GM06990 (cell line): ENCODE measurements at regions not wholly inside any gene's neighbourhood (a gene's known extent, or its start where the extent isn't known, plus 50 kb on each side); places are given as distances from the start of the nearest gene placed in this dataset.

Source experiments
- DNase-seq: peaks from one replicate; pipeline ENCODE4 v3.0.0-alpha.2; 2011; ENCODE audit not compliant: insufficient read length; ENCODE audit errors: extremely low read depth
- H3K27me3 ChIP-seq: replicated peaks from 2 replicates; pipeline ENCODE4 v1.6.0; 2011; ENCODE audit warnings: low read length; ENCODE audit not compliant: control insufficient read depth, insufficient read depth
- H3K36me3 ChIP-seq: 2 replicates; pipeline ENCODE4 v1.5.1; 2011; ENCODE audit warnings: low read length; ENCODE audit not compliant: control insufficient read depth, insufficient read depth
- H3K4me3 ChIP-seq: replicated peaks from 2 replicates; pipeline ENCODE4 v1.5.1; 2011; ENCODE audit warnings: low read depth, mild to moderate bottlenecking, control low read depth, low read length
- TF ChIP-seq, protein P1 (sequence below): IDR thresholded peaks from 2 replicates; pipeline ENCODE4 v1.5.1; 2011; ENCODE audit warnings: low read length, control low read depth, mild to moderate bottlenecking, inconsistent platforms; ENCODE audit not compliant: insufficient read depth, poor library complexity, severe bottlenecking

DNA sequence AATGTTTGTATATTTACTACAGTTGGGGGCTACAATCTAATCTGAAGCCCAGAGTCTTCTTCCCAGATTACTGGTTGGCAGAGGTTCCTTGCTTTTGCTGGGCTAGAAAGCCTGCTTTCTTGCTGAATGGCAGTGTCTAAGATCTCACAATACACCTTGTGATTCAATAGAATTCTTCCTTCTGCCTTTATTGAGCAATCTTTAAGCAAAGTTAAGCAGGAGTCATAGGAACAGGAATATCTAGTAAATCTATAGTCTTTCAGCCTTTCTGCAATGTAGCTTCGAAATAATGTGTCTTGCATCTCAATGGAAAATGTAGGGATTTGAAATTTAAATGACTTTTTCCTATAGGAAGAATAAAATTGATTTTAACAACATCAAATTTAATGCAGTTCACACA, 346.1 kb downstream of the SLITRK1 start:
- H3K4me3 ChIP-seq = no peak overlapping the region
- no peak for DNase-seq
- no peaks in the 10 kb centered on the region for H3K36me3 ChIP-seq
- TF ChIP-seq, protein P1, sequence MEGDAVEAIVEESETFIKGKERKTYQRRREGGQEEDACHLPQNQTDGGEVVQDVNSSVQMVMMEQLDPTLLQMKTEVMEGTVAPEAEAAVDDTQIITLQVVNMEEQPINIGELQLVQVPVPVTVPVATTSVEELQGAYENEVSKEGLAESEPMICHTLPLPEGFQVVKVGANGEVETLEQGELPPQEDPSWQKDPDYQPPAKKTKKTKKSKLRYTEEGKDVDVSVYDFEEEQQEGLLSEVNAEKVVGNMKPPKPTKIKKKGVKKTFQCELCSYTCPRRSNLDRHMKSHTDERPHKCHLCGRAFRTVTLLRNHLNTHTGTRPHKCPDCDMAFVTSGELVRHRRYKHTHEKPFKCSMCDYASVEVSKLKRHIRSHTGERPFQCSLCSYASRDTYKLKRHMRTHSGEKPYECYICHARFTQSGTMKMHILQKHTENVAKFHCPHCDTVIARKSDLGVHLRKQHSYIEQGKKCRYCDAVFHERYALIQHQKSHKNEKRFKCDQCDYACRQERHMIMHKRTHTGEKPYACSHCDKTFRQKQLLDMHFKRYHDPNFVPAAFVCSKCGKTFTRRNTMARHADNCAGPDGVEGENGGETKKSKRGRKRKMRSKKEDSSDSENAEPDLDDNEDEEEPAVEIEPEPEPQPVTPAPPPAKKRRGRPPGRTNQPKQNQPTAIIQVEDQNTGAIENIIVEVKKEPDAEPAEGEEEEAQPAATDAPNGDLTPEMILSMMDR = no peak
- H3K27me3 ChIP-seq = no peaks in the 10 kb centered on the region

DNA sequence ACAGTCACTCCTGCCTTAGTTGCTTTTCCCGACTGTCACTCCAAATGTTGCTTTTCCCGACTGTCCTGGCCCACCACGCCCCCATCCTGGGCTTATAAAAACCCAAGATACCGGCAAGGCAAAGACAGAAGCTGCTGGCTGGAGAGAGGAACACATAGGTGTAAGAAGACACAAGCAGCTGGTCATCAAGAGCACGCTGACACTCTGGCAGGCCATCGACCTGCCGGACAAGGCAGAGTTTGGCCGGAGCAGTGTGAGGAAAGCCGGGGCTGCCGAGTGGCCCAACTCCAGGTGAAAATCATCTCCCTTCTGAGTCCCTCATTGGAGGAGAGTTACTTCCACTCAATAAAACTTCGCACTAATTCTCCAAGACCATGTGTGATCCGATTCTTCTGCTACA, 349.5 kb downstream of the SLITRK1 start:
- Histone ChIP-seq H3K36me3 (no peaks in the 10 kb centered on the region), H3K4me3 (no peak overlapping the region), H3K27me3 (no peaks in the 10 kb centered on the region)
- no peak for DNase-seq
- TF ChIP-seq, protein P1 = no peak

- Histone ChIP-seq H3K36me3 (no peaks in the 10 kb centered on the region), H3K27me3 (no peaks in the 10 kb centered on the region), H3K4me3 (no peak overlapping the region)
- DNase-seq = no peak
- TF ChIP-seq, protein P1 = no peak
Measured at GRCh38 chr13:83531022-83531421, 351.3 kb downstream of the SLITRK1 start.

GRCh38 chr13:83516781-83517180, 365.5 kb downstream of the SLITRK1 start:
- DNase-seq = no peak
- Histone ChIP-seq H3K4me3 (no peak overlapping the region), H3K36me3 (no peaks in the 10 kb centered on the region), H3K27me3 (no peaks in the 10 kb centered on the region)
- TF ChIP-seq, protein P1 = no peak

- H3K36me3 ChIP-seq = no peaks in the 10 kb centered on the region
- TF ChIP-seq, protein P1 = no peak
- DNase-seq = no peak
- no peaks in the 10 kb centered on the region for H3K27me3 ChIP-seq
- no peak overlapping the region for H3K4me3 ChIP-seq
Measured at GRCh38 chr13:83515268-83516015, 366.8 kb downstream of the SLITRK1 start.

DNA sequence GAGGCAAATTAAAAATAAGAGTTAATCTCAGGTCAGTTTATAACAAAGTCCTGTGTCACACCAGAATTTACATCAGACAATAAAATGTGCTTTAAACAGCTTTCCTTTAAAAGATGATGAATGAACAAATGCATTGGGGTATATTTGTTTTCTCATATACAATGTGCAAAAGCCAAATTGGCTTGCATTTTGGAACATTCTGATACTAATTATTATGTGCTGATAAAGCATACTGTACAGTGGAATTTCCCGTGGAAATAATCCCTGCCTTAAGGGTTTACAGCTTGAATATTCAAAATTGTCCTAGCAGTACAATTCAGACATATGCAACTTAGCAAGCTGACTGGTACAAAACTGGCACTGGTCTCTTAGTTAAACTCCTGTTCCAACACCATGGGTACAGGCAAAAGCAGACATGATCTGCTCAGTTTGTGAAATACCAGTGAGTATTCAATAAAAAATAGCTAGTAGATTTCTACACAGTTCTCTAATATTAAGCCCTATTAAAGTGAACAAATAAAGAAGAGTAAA, 373.4 kb downstream of the SLITRK1 start:
- H3K36me3 ChIP-seq = no peaks in the 10 kb centered on the region
- TF ChIP-seq, protein P1 = no peak
- no peak overlapping the region for H3K4me3 ChIP-seq
- no peak for DNase-seq
- H3K27me3 ChIP-seq = no peaks in the 10 kb centered on the region
